OCI-LY1 (cell line): ENCODE measurements at regions not wholly inside any gene's neighbourhood (a gene's known extent, or its start where the extent isn't known, plus 50 kb on each side); places are given as distances from the start of the nearest gene placed in this dataset.

Experiments
- EZH2 ChIP-seq: fragments of 200-600 bp; sonication (generic), shearing (Covaris generic); IDR thresholded peaks from 2 replicates; pipeline ENCODE4 v1.8.0; 2017; ENCODE audit warnings: borderline replicate concordance, mixed run types, mild to moderate bottlenecking, antibody characterized with exemption, low read length, moderate library complexity, mixed read lengths
- TF ChIP-seq, protein P1 (sequence below): fragments of 200-600 bp; sonication (generic), shearing (Covaris generic); IDR thresholded peaks from 2 replicates; pipeline ENCODE4 v1.5.1; 2017; ENCODE audit warnings: mild to moderate bottlenecking, antibody characterized with exemption, low read length, moderate library complexity, mixed read lengths

DNA sequence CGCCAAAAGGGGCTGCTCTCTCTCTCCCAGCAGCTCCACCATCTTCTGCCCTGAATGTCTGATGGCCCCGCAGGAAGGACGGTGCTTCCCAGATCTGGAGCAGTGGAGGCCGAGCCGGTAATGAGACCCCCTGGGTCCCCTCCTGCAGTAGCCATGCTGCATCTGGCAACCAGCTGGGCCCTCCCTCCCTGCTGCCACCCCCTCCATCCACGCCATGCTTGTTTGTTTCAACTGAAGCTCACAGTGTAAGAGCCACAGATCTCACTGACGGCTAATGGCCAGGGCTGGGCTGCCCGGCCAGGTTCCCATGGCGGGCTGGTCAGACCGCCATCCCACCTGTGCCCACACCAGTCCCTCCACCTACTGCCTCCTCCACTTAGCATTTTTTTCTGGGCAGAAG, 260.8 kb downstream of the UACA start:
- TF ChIP-seq, protein P1, sequence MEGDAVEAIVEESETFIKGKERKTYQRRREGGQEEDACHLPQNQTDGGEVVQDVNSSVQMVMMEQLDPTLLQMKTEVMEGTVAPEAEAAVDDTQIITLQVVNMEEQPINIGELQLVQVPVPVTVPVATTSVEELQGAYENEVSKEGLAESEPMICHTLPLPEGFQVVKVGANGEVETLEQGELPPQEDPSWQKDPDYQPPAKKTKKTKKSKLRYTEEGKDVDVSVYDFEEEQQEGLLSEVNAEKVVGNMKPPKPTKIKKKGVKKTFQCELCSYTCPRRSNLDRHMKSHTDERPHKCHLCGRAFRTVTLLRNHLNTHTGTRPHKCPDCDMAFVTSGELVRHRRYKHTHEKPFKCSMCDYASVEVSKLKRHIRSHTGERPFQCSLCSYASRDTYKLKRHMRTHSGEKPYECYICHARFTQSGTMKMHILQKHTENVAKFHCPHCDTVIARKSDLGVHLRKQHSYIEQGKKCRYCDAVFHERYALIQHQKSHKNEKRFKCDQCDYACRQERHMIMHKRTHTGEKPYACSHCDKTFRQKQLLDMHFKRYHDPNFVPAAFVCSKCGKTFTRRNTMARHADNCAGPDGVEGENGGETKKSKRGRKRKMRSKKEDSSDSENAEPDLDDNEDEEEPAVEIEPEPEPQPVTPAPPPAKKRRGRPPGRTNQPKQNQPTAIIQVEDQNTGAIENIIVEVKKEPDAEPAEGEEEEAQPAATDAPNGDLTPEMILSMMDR, result no peak
- TF ChIP-seq EZH2, result no peak
